ENCODE measurements at regions not wholly inside any gene's neighbourhood (a gene's known extent, or its start where the extent isn't known, plus 50 kb on each side); places are given as distances from the start of the nearest gene placed in this dataset.

- no peak for TF ChIP-seq CTCF (IDR thresholded peaks at IDR 0.05; ENCODE audit: low read depth, low read length, missing input control)
- TF ChIP-seq YY1 (IDR thresholded peaks at IDR 0.05) = no peak
- no peak for TF ChIP-seq ATF3 (IDR thresholded peaks at IDR 0.05)
- TF ChIP-seq RXRA (IDR thresholded peaks at IDR 0.05) = no peak
- no peak for TF ChIP-seq TAF1 (conservative IDR thresholded peaks at IDR 0.05)
- TF ChIP-seq REST (IDR thresholded peaks at IDR 0.05) = no peak
- no peak for TF ChIP-seq GABPA (IDR thresholded peaks at IDR 0.05 in 1 of 2, conservative IDR thresholded peaks at IDR 0.05 in 1 of 2)
- no peak for TF ChIP-seq ZBTB33 (IDR thresholded peaks at IDR 0.05)
- no peak for TF ChIP-seq SP1 (IDR thresholded peaks at IDR 0.05)
- TF ChIP-seq JUND (IDR thresholded peaks at IDR 0.05) = no peak
- no peak for TF ChIP-seq RAD21 (IDR thresholded peaks at IDR 0.05)
- no peak for TF ChIP-seq MAX (IDR thresholded peaks at IDR 0.05)
- no peak for TF ChIP-seq EGR1 (IDR thresholded peaks at IDR 0.05; ENCODE audit: low read depth in 2 of 2)
Measured at GRCh38 chr7:16271355-16271915, 149.9 kb downstream of the CRPPA start.

All from liver (tissue), 3 donors.